ENCODE measurements at regions not wholly inside any gene's neighbourhood (a gene's known extent, or its start where the extent isn't known, plus 50 kb on each side); places are given as distances from the start of the nearest gene placed in this dataset.

GRCh38 chr15:54962637-54963036 is 234.1 kb downstream of the RSL24D1 start:
- no peak for TF ChIP-seq CTCF (conservative IDR thresholded peaks at IDR 0.05; ENCODE audit: low read depth, low read length)
- TF ChIP-seq EZH2 (IDR thresholded peaks at IDR 0.05; ENCODE audit: low read length, unreplicated experiment): no peak
